B cell (primary cell): ENCODE measurements at regions not wholly inside any gene's neighbourhood (a gene's known extent, or its start where the extent isn't known, plus 50 kb on each side); places are given as distances from the start of the nearest gene placed in this dataset.

ENCODE experiments used
- ATAC-seq: fragments of 200-7000 bp; cut with Tn5 transposase; one replicate; pipeline ENCODE4 v1.10.0; 2021; ENCODE audit warnings: low read depth, mild to moderate bottlenecking, moderate number of reproducible peaks, moderate library complexity
- CTCF ChIA-PET: fragments of 350-600 bp; sonication (Branson Sonifier 250); formaldehyde crosslinking; loops from one replicate; lab custom pipeline; 2021; ENCODE audit warnings: antibody characterized with exemption, inconsistent platforms; lab: Charles Lee
- POLR2A ChIA-PET: fragments of 350-600 bp; sonication (Branson Sonifier 250); formaldehyde crosslinking; loops from one replicate; lab custom pipeline; 2021; ENCODE audit warnings: antibody characterized with exemption; lab: Charles Lee
- DNase-seq: peaks from one replicate; pipeline ENCODE4 v3.0.0; 2013
- H2AFZ ChIP-seq: 2 replicates; pipeline ENCODE4 v1.6.1; 2012; ENCODE audit warnings: mild to moderate bottlenecking, low read depth, low read length; ENCODE audit not compliant: insufficient read depth, poor library complexity, severe bottlenecking
- H3K27ac ChIP-seq, 2 donors: 1 replicate in 1 of 2; 2 replicates in 1 of 2; pipeline ENCODE4 v1.5.1; 2012 to 2013; ENCODE audit warnings: low read length in 2 of 2, mild to moderate bottlenecking in 2 of 2, moderate library complexity in 1 of 2
- H3K27me3 ChIP-seq, 4 experiments: fragments of 200-600 bp in 1 of 4; sonication (generic) in 1 of 4; replicated peaks in 1 of 4; 1 replicate in 2 of 4; 2 replicates in 2 of 4; pipeline versions ENCODE4 v1.6.1 to v1.7.0; 2013 to 2016; ENCODE audit warnings: low read length in 3 of 4, mild to moderate bottlenecking in 2 of 4, mixed read lengths in 1 of 4, moderate library complexity in 1 of 4; ENCODE audit not compliant: insufficient read depth in 4 of 4, control insufficient read depth in 3 of 4; ENCODE audit errors: control extremely low read depth in 1 of 4
- H3K36me3 ChIP-seq, 2 experiments: replicated peaks in 1 of 2; 1 replicate in 1 of 2; 2 replicates in 1 of 2; pipeline versions ENCODE4 v1.6.1 to v1.7.1; 2013; ENCODE audit warnings: low read length in 1 of 2; ENCODE audit not compliant: insufficient read depth in 2 of 2, control insufficient read depth in 1 of 2; ENCODE audit errors: control extremely low read depth in 1 of 2, extremely low read depth in 1 of 2
- H3K4me1 ChIP-seq, 2 donors: fragments of 200-600 bp in 1 of 2; sonication (generic) in 1 of 2; 1 replicate in 1 of 2; 2 replicates in 1 of 2; pipeline versions ENCODE4 v1.5.1 to v1.6.1; 2013 to 2017; ENCODE audit warnings: low read length in 2 of 2; ENCODE audit not compliant: control insufficient read depth in 2 of 2, insufficient read depth in 2 of 2
- H3K4me2 ChIP-seq: replicated peaks from 2 replicates; pipeline ENCODE3; 2012; ENCODE audit warnings: mild to moderate bottlenecking, low read depth, low read length; ENCODE audit not compliant: poor library complexity, severe bottlenecking
- H3K4me3 ChIP-seq, 5 experiments: fragments of 200-600 bp in 1 of 5; sonication (generic) in 1 of 5; 1 replicate in 3 of 5; 2 replicates in 2 of 5; pipeline versions ENCODE4 v1.5.1 to v1.7.0; 2011 to 2016; ENCODE audit warnings: low read length in 4 of 5, mild to moderate bottlenecking in 4 of 5, low read depth in 2 of 5, control low read depth in 1 of 5, moderate library complexity in 1 of 5; ENCODE audit not compliant: insufficient read depth in 1 of 5; ENCODE audit errors: control extremely low read depth in 1 of 5, extremely low read depth in 1 of 5
- H3K79me2 ChIP-seq: fragments of 200-600 bp; sonication (generic); one replicate; pipeline ENCODE4 v1.6.0; 2016; ENCODE audit warnings: low read length; ENCODE audit not compliant: control insufficient read depth, insufficient read depth
- H3K9ac ChIP-seq: fragments of 200-600 bp; sonication (generic); 2 replicates; pipeline ENCODE4 v1.6.1; 2017; ENCODE audit warnings: mild to moderate bottlenecking, low read length, moderate library complexity
- H3K9me3 ChIP-seq, 3 donors: one replicate each; pipeline versions ENCODE4 v1.6.1 to v1.7.1; 2013; ENCODE audit warnings: low read length in 2 of 3; ENCODE audit not compliant: control insufficient read depth in 2 of 3, insufficient read depth in 1 of 3; ENCODE audit errors: control extremely low read depth in 1 of 3
- H4K20me1 ChIP-seq: 2 replicates; pipeline ENCODE4 v1.6.0; 2012; ENCODE audit warnings: mild to moderate bottlenecking, low read length; ENCODE audit not compliant: insufficient read depth, control insufficient read depth, poor library complexity, severe bottlenecking
- H3K27ac Mint-ChIP-seq: one replicate; pipeline ENCODE4 v1.8.0; 2021; ENCODE audit warnings: mixed read lengths
- H3K27me3 Mint-ChIP-seq: one replicate; pipeline ENCODE4 v1.8.0; 2021; ENCODE audit warnings: mixed read lengths
- H3K4me1 Mint-ChIP-seq: one replicate; pipeline ENCODE4 v1.8.0; 2021; ENCODE audit warnings: mixed read lengths
- H3K4me3 Mint-ChIP-seq: one replicate; pipeline ENCODE4 v1.8.0; 2021; ENCODE audit warnings: mixed read lengths
- H3K9me3 Mint-ChIP-seq: one replicate; pipeline ENCODE4 v1.8.0; 2022; ENCODE audit warnings: mixed read lengths; ENCODE audit not compliant: insufficient read depth
- CTCF ChIP-seq: fragments of 200-600 bp; IDR thresholded peaks from one replicate; pipeline ENCODE4 v1.8.0; 2022; ENCODE audit warnings: antibody characterized with exemption, mild to moderate bottlenecking
- EZH2 ChIP-seq: IDR thresholded peaks from 2 replicates; pipeline ENCODE4 v1.6.1; 2012; ENCODE audit warnings: borderline replicate concordance, low read depth, mild to moderate bottlenecking, moderate library complexity, low read length; ENCODE audit not compliant: insufficient read depth, poor library complexity, severe bottlenecking
- WGBS: methylation state at CpG from one replicate; pipeline ENCODE4 v1.1.5; 2013; ENCODE audit warnings: missing lambda C conversion rate; ENCODE audit not compliant: insufficient coverage; 5-methylcytosine and 5-hydroxymethylcytosine counted together
- intact Hi-C: fragments of 100-400 bp; cut with micrococcal nuclease; formaldehyde crosslinking; loops from one replicate; pipeline ENCODE4 v1.10.0; 2022

DNA sequence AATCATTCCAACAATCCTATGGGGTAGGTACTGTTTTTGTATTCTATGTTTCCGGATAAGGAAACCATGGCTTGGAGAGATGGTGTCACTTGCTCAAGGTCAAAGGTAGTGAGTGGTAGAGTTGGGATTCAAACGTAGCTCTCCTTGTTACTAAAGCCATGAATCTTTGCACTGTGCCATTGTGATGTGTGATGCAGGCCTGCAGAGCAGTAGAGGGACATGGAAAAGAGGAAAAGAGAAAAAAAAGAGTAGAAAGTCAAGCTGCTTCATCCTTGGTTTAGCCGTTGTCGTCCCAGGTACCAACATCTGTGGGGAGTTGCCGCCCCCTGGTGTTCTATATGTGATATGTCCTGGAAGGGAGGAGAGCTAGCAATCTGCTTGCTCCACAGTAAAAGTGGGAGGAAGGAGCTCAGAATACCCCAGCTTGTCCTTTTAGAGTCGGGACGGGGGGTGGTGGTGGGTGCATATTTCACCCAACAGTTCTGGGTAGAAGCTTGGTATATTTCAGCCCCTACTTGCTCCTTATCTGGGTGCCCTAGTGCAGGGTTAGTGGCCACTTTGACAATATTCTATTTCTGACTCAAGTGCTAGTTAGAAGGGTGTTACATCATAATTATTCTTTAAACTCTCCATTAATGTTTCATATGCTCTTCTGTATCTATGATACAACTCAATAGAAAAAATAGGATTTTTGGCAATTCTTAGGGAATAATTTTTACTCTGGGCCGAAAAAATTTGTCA is 98.4 kb downstream of the EBNA1BP2 start:
- peak overlapping the region; percentile 83 for H3K27ac Mint-ChIP-seq
- Histone ChIP-seq H3K9ac (no peak overlapping the region), H3K79me2 (no peaks in the 10 kb centered on the region), H3K4me2 (peak overlapping the region; percentile 55), H3K4me3 (no peak overlapping the region), H4K20me1 (no peaks in the 10 kb centered on the region), H3K36me3 (no peaks in the 10 kb centered on the region), H3K27ac (peak overlapping the region in 1 of 2 donors; percentile 11), H2AFZ (peak overlapping the region; percentile 30), H3K4me1 (peaks cover 18 to 19% of the 10 kb centered on the region in 2 donors), H3K27me3 (peaks cover 0 to 2% (median 0%) of the 10 kb centered on the region in 4 experiments), H3K9me3 (no peaks in the 10 kb centered on the region)
- no peaks in the 10 kb centered on the region for H3K27me3 Mint-ChIP-seq
- POLR2A ChIA-PET = interaction anchor here (0.5 to 2.6 kb wide), 14 partner anchors 112 to 291 kb away, joined by 3 to 44 read pairs (median 4); partner anchors contain the start of genes ERMAP and ZNF691
- peaks cover 37% of the 10 kb centered on the region for H3K4me1 Mint-ChIP-seq
- WGBS = 29% methylated on average over 5 of the region's 8 CpGs
- TF ChIP-seq EZH2 (no peak), CTCF (peak; percentile 90)
- peak; percentile 85 for DNase-seq
- H3K4me3 Mint-ChIP-seq = peak overlapping the region; percentile 71
- CTCF ChIA-PET = interaction anchor here (0.6 to 17.0 kb wide), 81 partner anchors 9 to 821 kb away, joined by 3 to 1178 read pairs (median 5); partner anchors contain the start of genes C1orf50, CCDC30, ELOVL1 and ERMAP
- intact Hi-C loops = loop anchor here (1.0 to 10.0 kb wide), 6 partner anchors 115 to 729 kb away; partner anchors contain the start of genes ERMAP, SLC2A1 and SVBP
- H3K9me3 Mint-ChIP-seq = no peaks in the 10 kb centered on the region
- peak; percentile 86 for ATAC-seq
